Upper lobe of left lung (tissue), 6 donors: ENCODE measurements at regions not wholly inside any gene's neighbourhood (a gene's known extent, or its start where the extent isn't known, plus 50 kb on each side); places are given as distances from the start of the nearest gene placed in this dataset.

Experiments used
- ATAC-seq, 2 donors: fragments of 200-7000 bp; cut with Tn5 transposase; one replicate each; pipeline ENCODE4 v1.9.1; 2022; ENCODE audit warnings: mild to moderate bottlenecking in 2 of 2, moderate library complexity in 2 of 2; ENCODE audit not compliant: low FRiP score in 2 of 2
- DNase-seq, 2 donors: peaks; one replicate each; pipeline ENCODE4 v3.0.0-alpha.2; 2019 to 2020
- H3K27ac ChIP-seq, 4 donors: fragments of 200-600 bp; sonication (generic); one replicate each; pipeline ENCODE4 v1.5.1; 2016 to 2019
- H3K27me3 ChIP-seq, 4 donors: fragments of 200-600 bp; sonication (generic); one replicate each; pipeline ENCODE4 v1.5.1; 2017 to 2019
- H3K36me3 ChIP-seq, 4 donors: fragments of 200-600 bp; sonication (generic); one replicate each; pipeline ENCODE4 v1.5.1; 2016 to 2019
- H3K4me1 ChIP-seq, 4 donors: fragments of 200-600 bp; sonication (generic); one replicate each; pipeline ENCODE4 v1.5.1; 2018 to 2019
- H3K4me3 ChIP-seq, 4 donors: fragments of 200-600 bp; sonication (generic); one replicate each; pipeline ENCODE4 v1.5.1; 2017 to 2019; ENCODE audit warnings: mild to moderate bottlenecking in 2 of 4, moderate library complexity in 1 of 4
- H3K9me3 ChIP-seq, 4 donors: fragments of 200-600 bp; sonication (generic); one replicate each; pipeline ENCODE4 v1.5.1; 2018 to 2019
- CTCF ChIP-seq, 6 experiments: fragments of 450-650 bp in 4 of 6; fragments of 200-600 bp in 2 of 6; sonication (generic) in 2 of 6; IDR thresholded peaks; one replicate each; pipeline ENCODE4 v1.5.1; 2016 to 2019; ENCODE audit warnings: antibody characterized with exemption in 6 of 6
- EP300 ChIP-seq, 4 donors: sonication (generic); formaldehyde crosslinking; IDR thresholded peaks; one replicate each; pipeline ENCODE4 v1.5.1; 2017; ENCODE audit warnings: antibody characterized with exemption in 4 of 4, control low read depth in 2 of 4
- POLR2A ChIP-seq, 4 donors: fragments of 450-650 bp; IDR thresholded peaks; one replicate each; pipeline ENCODE4 v1.5.1; 2016 to 2017; ENCODE audit warnings: antibody characterized with exemption in 4 of 4, mild to moderate bottlenecking in 2 of 4
- POLR2AphosphoS5 ChIP-seq, 2 donors: sonication (generic); formaldehyde crosslinking; IDR thresholded peaks; one replicate each; pipeline ENCODE4 v1.5.1; 2017; ENCODE audit warnings: antibody characterized with exemption in 2 of 2
- WGBS, 2 donors: methylation state at CpG; one replicate each; pipeline ENCODE4 v1.1.5; 2017 to 2018; 5-methylcytosine and 5-hydroxymethylcytosine counted together
- donor health status: DM: no; HTN: no; CAD: no; lungs with moderate emphysema.
- donor health status: DM: no; HTN: yes; CAD: no; lungs with severe emphysema.

GRCh38 chr10:2974503-2975207, 92.7 kb upstream of the PFKP start:
- Histone ChIP-seq H3K9me3 (no peaks in the 10 kb centered on the region), H3K36me3 (no peaks in the 10 kb centered on the region), H3K27me3 (no peaks in the 10 kb centered on the region), H3K4me3 (no peak overlapping the region), H3K27ac (no peak overlapping the region), H3K4me1 (peaks cover 0 to 11% (median 3%) of the 10 kb centered on the region in 4 donors)
- TF ChIP-seq POLR2A (IDR thresholded peaks at IDR 0.05) = no peak
- TF ChIP-seq CTCF (IDR thresholded peaks at IDR 0.05) = no peak
- TF ChIP-seq EP300 (IDR thresholded peaks at IDR 0.05) = no peak
- 86 to 90% methylated on average over 12 of the region's 12 CpGs for WGBS, 2 donors
- DNase-seq = no peak
- no peak for ATAC-seq

- no peaks in the 10 kb centered on the region for H3K36me3 ChIP-seq
- H3K27me3 ChIP-seq = no peaks in the 10 kb centered on the region
- H3K4me3 ChIP-seq = no peak overlapping the region
- ATAC-seq (no peak), DNase-seq (no peak)
- H3K9me3 ChIP-seq = no peaks in the 10 kb centered on the region
- TF ChIP-seq CTCF (IDR thresholded peaks at IDR 0.05) (no peak), POLR2AphosphoS5 (IDR thresholded peaks at IDR 0.05) (no peak), POLR2A (IDR thresholded peaks at IDR 0.05) (no peak), EP300 (IDR thresholded peaks at IDR 0.05) (no peak)
- WGBS, 2 donors = 76 to 85% methylated on average over 3 of the region's 3 CpGs
- peaks cover 0 to 8% (median 0%) of the 10 kb centered on the region in 4 donors for H3K4me1 ChIP-seq
- no peak overlapping the region for H3K27ac ChIP-seq
Measured at GRCh38 chr10:2974083-2974482, 93.3 kb upstream of the PFKP start.

GRCh38 chr10:2972810-2973209, 94.5 kb upstream of the PFKP start:
- WGBS, 2 donors = 89 to 92% methylated on average over 8 of the region's 8 CpGs
- no peaks in the 10 kb centered on the region for H3K36me3 ChIP-seq
- no peak overlapping the region for H3K4me3 ChIP-seq
- H3K4me1 ChIP-seq = no peaks in the 10 kb centered on the region
- no peak overlapping the region for H3K27ac ChIP-seq
- no peak for ATAC-seq
- no peak for DNase-seq
- H3K27me3 ChIP-seq = no peaks in the 10 kb centered on the region
- no peaks in the 10 kb centered on the region for H3K9me3 ChIP-seq
- TF ChIP-seq EP300 (IDR thresholded peaks at IDR 0.05) (no peak), CTCF (IDR thresholded peaks at IDR 0.05) (no peak), POLR2AphosphoS5 (IDR thresholded peaks at IDR 0.05) (no peak), POLR2A (IDR thresholded peaks at IDR 0.05) (no peak)

GRCh38 chr10:2972216-2972615, 95.1 kb upstream of the PFKP start:
- no peak overlapping the region for H3K4me3 ChIP-seq
- TF ChIP-seq EP300 (IDR thresholded peaks at IDR 0.05) (no peak), CTCF (IDR thresholded peaks at IDR 0.05) (no peak), POLR2A (IDR thresholded peaks at IDR 0.05) (no peak), POLR2AphosphoS5 (IDR thresholded peaks at IDR 0.05) (no peak)
- H3K27me3 ChIP-seq = no peaks in the 10 kb centered on the region
- no peaks in the 10 kb centered on the region for H3K36me3 ChIP-seq
- H3K9me3 ChIP-seq = no peaks in the 10 kb centered on the region
- ATAC-seq = no peak
- no peaks in the 10 kb centered on the region for H3K4me1 ChIP-seq
- DNase-seq = no peak
- WGBS, 2 donors = 75 to 79% methylated on average over 7 of the region's 7 CpGs
- no peak overlapping the region for H3K27ac ChIP-seq

- no peak overlapping the region for H3K4me3 ChIP-seq
- no peak overlapping the region for H3K27ac ChIP-seq
- H3K27me3 ChIP-seq = no peaks in the 10 kb centered on the region
- no peaks in the 10 kb centered on the region for H3K36me3 ChIP-seq
- 80 to 84% methylated on average over 7 of the region's 7 CpGs for WGBS, 2 donors
- ATAC-seq (no peak), DNase-seq (no peak)
- H3K4me1 ChIP-seq = no peaks in the 10 kb centered on the region
- H3K9me3 ChIP-seq = no peaks in the 10 kb centered on the region
- TF ChIP-seq POLR2AphosphoS5 (IDR thresholded peaks at IDR 0.05) (no peak), EP300 (IDR thresholded peaks at IDR 0.05) (no peak), POLR2A (IDR thresholded peaks at IDR 0.05) (no peak), CTCF (IDR thresholded peaks at IDR 0.05) (no peak)
Measured at GRCh38 chr10:2970190-2970823, 97.0 kb upstream of the PFKP start.
